HG02938 (cell line): ENCODE measurements at regions not wholly inside any gene's neighbourhood (a gene's known extent, or its start where the extent isn't known, plus 50 kb on each side); places are given as distances from the start of the nearest gene placed in this dataset.

Experiments used
- ATAC-seq: cut with Tn5 transposase; IDR thresholded peaks from one replicate; pipeline ENCODE4 v1.9.1; 2021; ENCODE audit warnings: mild to moderate bottlenecking, moderate library complexity; ENCODE audit not compliant: unreplicated experiment

GRCh38 chr13:70347947-70348620 is 239.8 kb upstream of the KLHL1 start:
- ATAC-seq, result no peak

DNA sequence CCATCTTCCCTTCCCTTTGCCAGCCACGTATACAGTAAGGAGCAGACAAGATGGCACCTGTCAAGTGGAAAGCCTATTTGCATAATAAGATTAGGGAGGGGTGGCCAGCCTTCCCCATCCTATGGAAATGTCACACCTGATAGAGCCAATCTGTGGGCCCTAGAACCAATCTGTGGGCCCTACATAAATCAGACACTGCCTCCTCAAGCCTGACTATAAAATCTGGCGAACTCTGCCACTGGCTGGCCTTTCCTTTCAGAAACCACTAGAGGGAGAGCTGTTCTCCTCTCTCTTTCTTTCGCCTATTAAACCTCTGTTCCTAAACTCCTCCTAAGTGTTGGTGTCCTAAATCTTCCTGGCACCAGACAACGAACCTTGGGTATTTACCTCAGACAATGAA is 231.5 kb upstream of the KLHL1 start:
- ATAC-seq, result no peak

DNA sequence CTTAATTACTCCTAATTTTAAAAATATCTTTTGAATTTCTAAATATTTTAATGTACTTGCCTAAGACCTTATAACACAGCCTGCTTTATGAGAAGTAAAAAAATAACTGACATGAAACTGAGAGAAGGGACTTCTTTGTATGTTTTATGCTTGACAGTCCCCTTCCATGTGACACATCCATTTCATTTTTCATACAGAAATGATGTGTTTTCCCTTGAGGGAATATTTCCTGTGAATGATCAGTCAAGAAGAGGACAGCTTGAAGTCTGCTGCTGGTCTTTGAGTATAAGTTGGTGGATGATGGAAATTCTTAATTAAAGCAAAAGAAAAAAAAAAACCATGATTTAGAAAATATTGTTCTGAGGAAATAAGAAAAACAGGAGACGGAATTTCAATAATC is 230.4 kb upstream of the KLHL1 start:
- no peak for ATAC-seq

GRCh38 chr13:70336866-70337265 is 228.6 kb upstream of the KLHL1 start:
- no peak for ATAC-seq

DNA sequence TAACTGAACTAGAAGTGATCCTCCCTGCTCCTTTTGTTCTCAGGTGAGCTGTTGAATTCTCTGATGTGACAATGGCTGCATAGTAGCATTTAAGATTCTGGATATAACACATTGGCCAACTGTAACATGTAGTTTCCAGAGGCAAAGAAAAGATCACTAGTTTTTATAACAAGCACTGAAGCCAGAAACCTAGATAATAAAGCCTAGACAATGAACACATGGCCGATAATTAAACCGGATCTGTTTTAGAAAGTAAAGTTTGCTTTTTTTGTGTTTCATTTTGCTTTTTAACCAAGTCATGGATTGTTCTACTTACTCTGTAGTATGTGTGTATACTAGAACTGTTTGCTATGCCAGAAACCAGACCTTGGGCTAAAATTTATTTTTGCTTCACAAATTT is 225.5 kb upstream of the KLHL1 start:
- ATAC-seq, result no peak

DNA sequence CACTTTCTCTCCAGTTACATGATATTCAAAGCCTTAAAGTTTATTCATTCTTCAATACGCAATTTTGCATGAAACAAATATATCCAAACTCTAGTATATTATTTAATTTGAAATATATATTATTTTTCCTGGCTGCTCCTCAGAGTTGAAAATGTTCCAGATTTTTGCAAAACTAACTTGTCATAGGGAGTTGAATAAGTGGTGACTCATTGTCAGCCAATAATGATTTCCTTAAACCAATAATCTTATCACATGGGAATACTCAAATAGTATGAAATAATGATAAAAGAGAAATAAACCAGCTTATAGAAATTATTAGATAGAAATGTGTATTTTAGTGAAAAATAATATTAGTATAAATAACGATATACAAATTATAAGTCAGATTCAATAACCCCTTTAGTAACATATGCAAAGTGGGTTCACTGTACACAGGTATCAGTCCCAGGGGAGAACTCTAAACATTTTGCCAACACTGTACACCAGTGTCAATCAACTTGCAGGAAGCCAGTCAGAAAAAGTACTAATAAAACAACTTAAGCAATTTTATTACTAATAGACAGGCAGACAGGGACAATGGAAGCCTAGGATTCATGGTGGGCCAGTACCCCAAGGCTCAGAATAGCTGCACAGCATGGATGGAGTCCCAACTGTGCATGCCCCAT is 222.6 kb upstream of the KLHL1 start:
- no peak for ATAC-seq

GRCh38 chr13:70324519-70324918 is 216.3 kb upstream of the KLHL1 start:
- no peak for ATAC-seq

- ATAC-seq, result no peak
Observed at GRCh38 chr13:70311191-70311590, 202.9 kb upstream of the KLHL1 start.

DNA sequence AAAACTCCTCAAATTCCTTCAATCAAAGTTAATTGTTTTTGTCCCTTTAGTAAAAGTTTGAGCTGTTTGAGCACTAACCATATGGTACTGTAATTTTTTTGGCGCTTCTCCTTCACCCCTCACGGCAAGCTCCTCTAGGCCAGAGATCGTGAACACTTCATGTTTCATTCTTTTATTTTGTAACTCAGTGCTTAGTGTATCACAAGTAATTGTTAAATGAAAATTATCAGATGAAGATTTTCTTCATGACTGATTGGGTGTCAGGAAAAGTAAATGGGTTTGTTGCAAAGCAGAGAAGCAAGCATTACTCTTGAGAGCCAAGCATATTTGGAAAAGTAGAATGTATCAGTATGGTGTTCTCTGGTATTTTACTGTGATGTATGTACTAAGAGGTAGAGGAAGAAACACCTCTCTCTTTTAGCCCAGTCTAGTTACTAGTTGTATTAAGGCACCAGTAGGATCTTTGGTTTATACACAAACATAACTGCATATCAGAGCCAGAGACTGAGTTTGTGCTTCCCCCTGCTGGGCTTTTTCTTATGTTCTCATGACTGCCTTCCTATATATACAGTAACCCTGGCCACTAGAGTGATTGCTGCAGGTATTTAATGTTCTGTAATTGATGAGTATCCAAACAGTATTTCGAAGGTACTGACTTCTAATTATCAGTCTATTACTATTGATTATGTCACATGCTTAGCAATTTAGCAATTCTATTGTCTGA is 202.3 kb upstream of the KLHL1 start:
- ATAC-seq, result no peak

DNA sequence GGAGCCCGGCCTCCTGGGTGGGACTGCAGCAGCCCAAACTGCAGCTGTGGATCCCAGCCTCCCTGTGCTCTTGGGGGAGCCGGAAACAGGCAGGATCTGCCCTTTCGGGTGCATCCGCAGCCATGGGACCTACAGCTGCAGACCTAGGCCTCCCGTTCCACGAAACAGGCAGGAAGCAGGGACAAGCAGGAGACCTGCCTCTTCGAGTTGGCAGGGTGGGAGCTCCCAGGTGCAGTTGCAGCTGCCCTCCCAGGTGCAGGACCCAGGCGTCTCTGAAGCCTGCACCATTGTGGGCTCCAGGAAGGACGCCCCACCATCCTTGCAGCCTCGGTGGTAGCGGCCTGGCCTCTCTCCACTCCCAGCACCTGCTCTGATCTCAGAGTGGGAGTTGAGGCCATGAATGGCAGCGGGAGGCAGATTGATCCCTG is 189.0 kb upstream of the KLHL1 start:
- ATAC-seq, result no peak

GRCh38 chr13:70284371-70284770 is 176.1 kb upstream of the KLHL1 start:
- no peak for ATAC-seq

DNA sequence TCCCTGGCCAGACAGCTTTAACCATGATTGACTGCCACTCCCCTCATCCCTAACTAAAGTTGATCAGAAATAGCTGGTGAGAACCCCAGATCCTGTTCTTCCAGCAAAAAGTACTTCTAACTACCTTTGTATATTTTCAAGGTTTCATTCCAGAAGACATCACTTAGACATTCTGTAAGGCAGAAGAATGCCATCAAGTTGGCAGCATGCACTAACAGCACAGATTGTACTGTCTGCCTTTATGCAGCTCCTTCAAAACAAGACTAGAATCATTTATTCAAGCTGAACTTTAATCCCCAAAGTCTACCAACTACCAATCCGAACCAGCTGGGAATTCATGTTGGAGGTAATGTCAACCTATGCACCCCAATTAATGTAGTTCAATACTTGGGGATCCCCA is 167.6 kb upstream of the KLHL1 start:
- ATAC-seq, result no peak

DNA sequence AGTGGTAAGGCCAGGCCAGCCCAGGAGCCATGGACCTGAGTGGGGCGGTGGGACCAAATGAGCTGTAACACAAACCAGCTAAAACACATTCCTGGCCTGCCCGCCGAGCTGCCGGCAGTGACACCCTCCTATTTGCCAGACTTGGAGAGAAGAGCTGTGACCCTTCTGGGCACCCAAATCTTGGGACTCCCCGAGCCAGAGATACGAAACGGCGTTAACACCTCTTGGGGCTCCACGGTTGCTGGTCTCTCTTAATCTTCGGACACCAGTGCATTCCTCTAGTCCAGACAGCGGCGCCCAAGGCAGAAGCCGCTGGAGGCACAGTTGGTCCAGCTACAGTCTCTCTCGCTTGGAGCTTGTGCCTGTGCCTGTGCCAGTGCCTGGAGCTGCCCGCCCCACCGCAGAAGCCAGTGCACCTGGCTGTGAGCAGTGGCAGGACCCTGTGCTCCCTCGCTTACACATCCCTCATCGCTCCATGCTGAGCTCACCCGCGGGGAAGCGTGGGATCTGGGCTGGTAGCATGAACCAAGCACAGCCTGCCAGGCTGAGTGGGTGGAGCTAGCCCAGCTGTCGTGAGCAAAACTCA is 147.2 kb upstream of the KLHL1 start:
- no peak for ATAC-seq

- no peak for ATAC-seq
Observed at GRCh38 chr13:70253834-70254233, 145.6 kb upstream of the KLHL1 start.

DNA sequence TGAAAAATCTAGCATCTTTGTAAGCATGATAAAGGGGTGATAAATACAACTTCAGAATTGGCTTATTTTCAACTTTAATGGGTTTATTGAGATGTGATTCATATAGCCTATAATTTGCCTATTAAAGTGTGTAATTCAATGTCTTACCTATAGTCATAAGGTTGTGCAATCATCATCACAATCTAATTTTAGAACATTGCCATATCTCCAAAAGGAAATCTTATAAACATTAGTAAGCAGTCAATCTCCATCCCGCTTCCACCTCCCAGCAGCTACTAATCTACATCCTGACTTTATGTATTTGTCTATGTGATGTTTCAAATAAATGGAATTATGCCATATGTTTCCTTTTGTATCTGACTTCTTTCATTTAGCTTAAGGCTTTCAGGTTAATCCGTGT is 145.2 kb upstream of the KLHL1 start:
- ATAC-seq, result no peak

DNA sequence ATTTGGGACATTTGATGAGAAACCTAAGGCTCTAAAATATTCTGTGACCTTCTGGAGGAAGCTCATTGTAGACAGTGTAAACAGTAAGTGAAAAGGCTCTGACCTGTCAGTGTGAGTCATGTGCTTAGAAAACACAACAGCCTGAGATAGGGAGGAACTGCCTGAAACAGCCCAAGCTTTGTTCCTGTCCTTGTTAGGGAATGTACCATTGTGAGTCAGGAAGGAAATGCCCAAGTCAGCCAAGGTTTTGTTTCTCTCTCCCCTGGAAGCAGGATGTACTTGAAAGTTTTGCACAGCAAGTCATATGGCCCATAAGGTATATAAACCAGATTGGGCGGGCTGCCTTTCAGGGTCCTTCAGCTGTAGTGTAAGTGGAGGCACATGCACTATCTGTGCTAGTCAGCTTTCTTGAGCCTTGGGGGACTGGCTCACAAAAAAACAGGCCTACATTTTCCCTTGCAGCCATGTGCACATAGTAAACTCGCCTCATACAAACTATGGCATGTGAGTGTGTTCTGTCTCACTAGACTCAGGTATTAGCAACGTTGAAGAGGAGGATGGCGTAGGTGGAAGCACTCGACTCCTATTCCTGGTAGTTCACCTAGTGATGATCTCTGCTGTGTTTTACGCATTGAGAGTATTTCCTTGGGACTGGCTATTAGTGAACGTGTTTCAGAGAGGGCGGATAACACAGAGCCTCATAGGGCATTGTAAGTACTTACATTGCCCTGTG is 141.2 kb upstream of the KLHL1 start:
- ATAC-seq, result no peak

GRCh38 chr13:70237131-70237530 is 128.9 kb upstream of the KLHL1 start:
- ATAC-seq, result no peak

DNA sequence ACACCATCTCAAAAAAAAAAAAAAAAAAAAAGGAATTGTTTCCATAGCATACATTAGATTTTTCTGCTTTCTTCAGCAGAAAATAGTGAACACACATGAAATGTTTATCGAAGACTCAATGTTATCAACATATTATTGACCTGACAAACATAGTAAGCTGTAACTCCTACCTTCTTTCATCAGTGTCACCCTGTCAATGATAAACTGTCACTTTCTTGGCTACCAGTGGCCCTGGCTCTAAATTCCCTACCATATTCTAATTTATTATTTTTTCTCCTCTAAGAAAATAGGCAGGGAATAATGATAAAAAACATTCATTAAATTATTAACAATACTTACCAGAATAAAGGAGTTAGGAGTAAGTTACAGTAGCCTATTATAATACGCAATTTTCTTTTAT is 127.3 kb upstream of the KLHL1 start:
- ATAC-seq, result no peak

DNA sequence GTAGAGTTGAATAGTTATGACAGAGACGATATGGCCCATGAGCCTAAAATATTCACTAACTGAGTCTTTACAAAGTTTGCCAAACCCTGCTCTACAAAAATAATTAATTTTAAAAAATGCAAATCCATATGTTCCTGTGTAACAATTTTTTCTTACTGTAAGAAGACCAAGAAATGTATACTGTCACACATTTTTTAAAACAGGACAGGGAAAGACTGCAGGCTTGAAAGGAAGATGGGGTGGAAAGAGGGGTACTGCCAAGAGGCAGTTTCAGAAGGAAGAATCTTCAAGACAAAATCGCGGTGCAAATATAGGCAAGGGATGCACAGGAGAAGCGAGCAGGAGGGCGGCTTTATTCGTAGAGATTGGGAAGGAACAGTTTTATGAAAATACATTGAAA is 115.7 kb upstream of the KLHL1 start:
- ATAC-seq, result no peak

- no peak for ATAC-seq
Observed at GRCh38 chr13:70222926-70223325, 114.7 kb upstream of the KLHL1 start.

GRCh38 chr13:70218618-70219017 is 110.4 kb upstream of the KLHL1 start:
- ATAC-seq, result no peak
